Heart left ventricle (tissue), 13 donors: ENCODE measurements at regions not wholly inside any gene's neighbourhood (a gene's known extent, or its start where the extent isn't known, plus 50 kb on each side); places are given as distances from the start of the nearest gene placed in this dataset.

Experiments used
- CTCF ChIP-seq, 12 donors: fragments of 200-600 bp; sonication (generic) in 4 of 12; IDR thresholded peaks; one replicate each; pipeline versions ENCODE4 v1.5.0 to v1.8.0; 2018 to 2022; ENCODE audit warnings: antibody characterized with exemption in 12 of 12, mild to moderate bottlenecking in 5 of 12
- POLR2A ChIP-seq, 2 donors: fragments of 450-650 bp; IDR thresholded peaks; one replicate each; pipeline ENCODE4 v1.6.1; 2017; ENCODE audit warnings: antibody characterized with exemption in 2 of 2, mild to moderate bottlenecking in 2 of 2, moderate library complexity in 2 of 2
- donor health status: ischemic (EF 13 %, LVEDD 7.1; RV severe dilation, severe dysfunction).
- donor health status: DM: no; HTN: yes; CAD: no.
- donor health status: DM: no; HTN: no; CAD: no.
- donor health status: ischemic (EF 25% LVEDD 6.9; RV normal size, moderate dysfunction).
- donor health status: ischemic (EF 25% LVEDD 5.7; RV mildly dilated, moderate dysfunction).
- donor health status: ischemic (EF 35%, LVEDD 5.7; RV mildly dilated, moderate dysfunction).
- donor health status: nonischemic (EF 11% LVEDD 7.7; RV severe dilation, severe dysfunction).
- donor health status: DM: yes; HTN: yes; CAD: no.
- donor health status: PGD.
- donor health status: ischemic (EF 29% LVEDD 5.4; RV normal size, mild dysfunction).
- donor health status: nonischemic (EF 23%, LVEDD 6.1; RV moderate dilation, normal function).

GRCh38 chr7:34488766-34489165 lies 169.3 kb upstream of the NPSR1 start:
- TF ChIP-seq CTCF (IDR thresholded peaks at IDR 0.05) = no peak
- TF ChIP-seq POLR2A (IDR thresholded peaks at IDR 0.05) = no peak
